Small intestine (tissue), 7 donors: ENCODE measurements at regions not wholly inside any gene's neighbourhood (a gene's known extent, or its start where the extent isn't known, plus 50 kb on each side); places are given as distances from the start of the nearest gene placed in this dataset.
"Not testable (repeated sequence)": the region's sequence is repeated elsewhere in the genome, so short reads cannot be mapped to it uniquely, and the experiment has no call there.

Source experiments
- DNase-seq, 2 donors: peaks; one replicate each; pipeline versions ENCODE4 v3.0.0 to v3.0.0-alpha.2; 2013
- FAIRE-seq: peaks from 2 replicates; lab custom pipeline; 2012; peaks lifted over from hg19 to GRCh38; lab: Jason Lieb, UNC
- H3K27ac ChIP-seq, 3 donors: one replicate each; pipeline ENCODE4 v1.5.1; 2013; ENCODE audit warnings: low read length in 2 of 3, mild to moderate bottlenecking in 2 of 3, control low read depth in 1 of 3, inconsistent platforms in 1 of 3, low read depth in 1 of 3, moderate library complexity in 1 of 3
- H3K27me3 ChIP-seq, 3 donors: one replicate each; pipeline ENCODE4 v1.6.1; 2013; ENCODE audit warnings: low read length in 3 of 3, inconsistent platforms in 1 of 3; ENCODE audit not compliant: control insufficient read depth in 3 of 3, insufficient read depth in 3 of 3
- H3K36me3 ChIP-seq, 3 donors: one replicate each; pipeline ENCODE4 v1.6.1; 2013; ENCODE audit warnings: low read length in 3 of 3, inconsistent platforms in 1 of 3, low read depth in 1 of 3, mild to moderate bottlenecking in 1 of 3, moderate library complexity in 1 of 3; ENCODE audit not compliant: control insufficient read depth in 3 of 3, insufficient read depth in 2 of 3
- H3K4me1 ChIP-seq, 3 donors: one replicate each; pipeline ENCODE4 v1.6.1; 2013; ENCODE audit warnings: low read length in 2 of 3, inconsistent platforms in 1 of 3, low read depth in 1 of 3, mild to moderate bottlenecking in 1 of 3, moderate library complexity in 1 of 3; ENCODE audit not compliant: control insufficient read depth in 3 of 3, insufficient read depth in 2 of 3
- H3K4me3 ChIP-seq, 3 donors: one replicate each; pipeline ENCODE4 v1.5.1; 2013; ENCODE audit warnings: low read length in 3 of 3, control low read depth in 1 of 3, inconsistent platforms in 1 of 3, low read depth in 1 of 3, mild to moderate bottlenecking in 1 of 3, moderate library complexity in 1 of 3
- H3K9me3 ChIP-seq, 2 donors: one replicate each; pipeline ENCODE4 v1.6.1; 2013; ENCODE audit warnings: low read depth in 1 of 2, low read length in 1 of 2; ENCODE audit not compliant: control insufficient read depth in 2 of 2, insufficient read depth in 1 of 2
- WGBS, 3 donors: extraction: QIAGEN DNeasy Blood & Tissue Kit; methylation state at CpG; one replicate each; pipeline ENCODE4 v1.1.7; 2013; 5-methylcytosine and 5-hydroxymethylcytosine counted together
- donor health status: healthy with polysubstance abuse.
- donor health status: control.
- donor health status: control.
- donor health status: Bipolar disorder and iron deficiency.
- donor health status: healthy.

DNA sequence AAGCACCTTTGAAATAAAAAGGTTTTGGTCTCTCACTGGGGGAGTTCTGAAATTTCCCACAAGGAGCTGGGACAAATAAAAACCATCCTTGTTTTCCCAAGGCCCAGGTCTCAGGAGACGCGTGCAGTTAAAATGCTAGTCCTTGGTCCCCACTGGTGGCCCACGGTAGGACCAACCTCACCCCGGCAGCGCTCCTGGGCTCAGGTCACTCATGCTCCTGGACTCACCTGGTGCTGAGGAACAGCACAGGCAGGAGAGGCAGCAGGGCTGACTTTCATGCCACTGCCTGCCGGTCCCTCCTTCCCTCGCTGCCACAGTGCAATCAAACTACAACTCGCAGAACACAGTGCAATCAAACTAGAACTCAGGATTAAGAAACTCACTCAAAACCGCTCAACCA is 356.8 kb upstream of the CCDC179 start:
- Histone ChIP-seq H3K36me3 (no peaks in the 10 kb centered on the region), H3K27me3 (no peaks in the 10 kb centered on the region), H3K4me1 (no peaks in the 10 kb centered on the region), H3K27ac (no peak overlapping the region), H3K9me3 (no peaks in the 10 kb centered on the region), H3K4me3 (no peak overlapping the region)
- WGBS, 3 donors = 86 to 90% (median 89%) methylated on average over 9 of the region's 9 CpGs
- FAIRE-seq = no peak
- no peak for DNase-seq

DNA sequence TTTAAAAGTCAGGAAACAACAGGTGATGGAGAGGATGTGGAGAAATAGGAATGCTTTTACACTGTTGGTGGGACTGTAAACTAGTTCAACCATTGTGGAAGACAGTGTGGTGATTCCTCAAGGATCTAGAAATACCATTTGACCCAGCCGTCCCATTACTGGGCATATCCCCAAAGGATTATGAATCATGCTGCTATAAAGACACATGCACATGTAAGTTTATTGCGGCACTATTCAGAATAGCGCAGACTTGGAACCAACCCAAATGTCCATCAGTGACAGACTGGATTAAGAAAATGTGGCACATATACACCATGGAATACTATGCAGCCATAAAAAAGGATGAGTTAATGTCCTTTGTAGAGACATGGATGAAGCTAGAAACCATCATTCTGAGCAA is 359.8 kb upstream of the CCDC179 start:
- WGBS, 3 donors = 75 to 85% (median 79%) methylated on average over 3 of the region's 3 CpGs
- H3K4me3 ChIP-seq, H3K9me3 ChIP-seq, H3K4me1 ChIP-seq, H3K27ac ChIP-seq, DNase-seq, FAIRE-seq, H3K27me3 ChIP-seq, H3K36me3 ChIP-seq: not testable (repeated sequence)

GRCh38 chr11:23221366-23221765 is 361.1 kb upstream of the CCDC179 start:
- DNase-seq = no peak
- H3K27me3 ChIP-seq = no peaks in the 10 kb centered on the region
- no peak overlapping the region for H3K4me3 ChIP-seq
- no peaks in the 10 kb centered on the region for H3K36me3 ChIP-seq
- no peak for FAIRE-seq
- no peaks in the 10 kb centered on the region for H3K4me1 ChIP-seq
- no peak overlapping the region for H3K27ac ChIP-seq
- no peaks in the 10 kb centered on the region for H3K9me3 ChIP-seq

GRCh38 chr11:23226331-23227077 is 366.2 kb upstream of the CCDC179 start:
- H3K27ac ChIP-seq = no peak overlapping the region
- H3K36me3 ChIP-seq = no peaks in the 10 kb centered on the region
- FAIRE-seq (no peak), DNase-seq (no peak)
- no peaks in the 10 kb centered on the region for H3K4me1 ChIP-seq
- no peaks in the 10 kb centered on the region for H3K27me3 ChIP-seq
- H3K9me3 ChIP-seq = no peaks in the 10 kb centered on the region
- H3K4me3 ChIP-seq = no peak overlapping the region
- 72 to 76% (median 75%) methylated on average over 5 of the region's 5 CpGs for WGBS, 3 donors

GRCh38 chr11:23227078-23227445 is 366.8 kb upstream of the CCDC179 start:
- H3K27me3 ChIP-seq = no peaks in the 10 kb centered on the region
- WGBS, 3 donors = 27 to 32% (median 29%) methylated on average over 3 of the region's 3 CpGs
- no peaks in the 10 kb centered on the region for H3K36me3 ChIP-seq
- H3K9me3 ChIP-seq = no peaks in the 10 kb centered on the region
- no peaks in the 10 kb centered on the region for H3K4me1 ChIP-seq
- DNase-seq (no peak), FAIRE-seq (no peak)
- no peak overlapping the region for H3K4me3 ChIP-seq
- no peak overlapping the region for H3K27ac ChIP-seq

DNA sequence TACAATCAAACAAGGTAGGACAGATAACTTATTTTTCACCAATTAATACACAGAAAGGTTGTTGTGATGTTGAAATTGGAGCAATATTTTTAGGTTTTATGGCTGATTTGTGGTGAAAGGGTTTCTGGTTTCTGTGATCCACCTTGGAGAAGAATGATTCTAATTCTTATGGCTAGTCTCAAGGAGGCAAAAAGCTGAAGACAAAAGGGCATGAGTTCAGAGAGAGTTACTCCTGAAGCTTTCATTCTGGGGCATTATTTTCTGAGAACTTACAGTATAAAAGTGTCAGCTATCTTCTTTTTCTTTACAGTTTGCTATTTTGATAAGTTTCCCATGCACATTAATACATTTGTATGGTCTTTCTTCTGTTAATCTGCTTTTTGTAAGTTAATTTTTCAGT is 372.4 kb upstream of the CCDC179 start:
- FAIRE-seq = no peak
- H3K27ac ChIP-seq = no peak overlapping the region
- no peaks in the 10 kb centered on the region for H3K4me1 ChIP-seq
- no peaks in the 10 kb centered on the region for H3K36me3 ChIP-seq
- H3K9me3 ChIP-seq = no peaks in the 10 kb centered on the region
- DNase-seq = no peak
- H3K4me3 ChIP-seq = no peak overlapping the region
- H3K27me3 ChIP-seq = no peaks in the 10 kb centered on the region

- WGBS, 3 donors = 73 to 89% (median 81%) methylated on average over 3 of the region's 3 CpGs
- H3K4me1 ChIP-seq = no peaks in the 10 kb centered on the region
- no peaks in the 10 kb centered on the region for H3K36me3 ChIP-seq
- H3K27me3 ChIP-seq = no peaks in the 10 kb centered on the region
- H3K27ac ChIP-seq = no peak overlapping the region
- DNase-seq (no peak), FAIRE-seq (no peak)
- no peak overlapping the region for H3K4me3 ChIP-seq
- H3K9me3 ChIP-seq = no peaks in the 10 kb centered on the region
These were observed 372.8 kb upstream of the CCDC179 start for GRCh38 chr11:23233075-23233474.

GRCh38 chr11:23236826-23237555 is 376.7 kb upstream of the CCDC179 start:
- Histone ChIP-seq H3K27me3 (no peaks in the 10 kb centered on the region), H3K4me1 (no peaks in the 10 kb centered on the region), H3K9me3 (no peaks in the 10 kb centered on the region), H3K4me3 (no peak overlapping the region), H3K27ac (no peak overlapping the region), H3K36me3 (no peaks in the 10 kb centered on the region)
- DNase-seq (no peak), FAIRE-seq (no peak)
- 61 to 70% (median 63%) methylated on average over 2 of the region's 2 CpGs for WGBS, 3 donors
